ENCODE measurements at regions not wholly inside any gene's neighbourhood (a gene's known extent, or its start where the extent isn't known, plus 50 kb on each side); places are given as distances from the start of the nearest gene placed in this dataset.

- Histone ChIP-seq H3K9ac (replicated peaks; ENCODE audit: extremely low read depth, insufficient read depth, low read length) (no peak overlapping the region), H3K27me3 (ENCODE audit: control insufficient read depth in 2 of 2, insufficient read depth in 2 of 2, low read length in 2 of 2) (no peaks in the 10 kb centered on the region), H3K4me1 (ENCODE audit: control insufficient read depth, extremely low read depth, insufficient read depth, low read length) (no peaks in the 10 kb centered on the region), H3K9me3 (replicated peaks; ENCODE audit: control insufficient read depth, insufficient read depth, low read length) (no peaks in the 10 kb centered on the region), H3K4me3 (replicated peaks in 1 of 3; ENCODE audit: insufficient read depth in 1 of 3, low read depth in 1 of 3, low read length in 3 of 3) (no peak overlapping the region), H3K9me1 (replicated peaks; ENCODE audit: control insufficient read depth, extremely low read depth, insufficient read depth, low read length) (no peaks in the 10 kb centered on the region), H4K20me1 (replicated peaks; ENCODE audit: control insufficient read depth, extremely low read depth, insufficient read depth, low read length) (no peaks in the 10 kb centered on the region), H3K4me2 (ENCODE audit: insufficient read depth, low read length) (no peak overlapping the region), H3K36me3 (ENCODE audit: control insufficient read depth in 2 of 2, extremely low read depth in 1 of 2, insufficient read depth in 2 of 2, low read length in 2 of 2) (no peaks in the 10 kb centered on the region), H3K27ac (ENCODE audit: insufficient read depth, low read depth, low read length) (no peak overlapping the region), H2AFZ (ENCODE audit: low read depth, low read length) (no peak overlapping the region), H3K79me2 (ENCODE audit: control insufficient read depth, insufficient read depth, low read length) (no peaks in the 10 kb centered on the region)
- DNase-seq (ENCODE audit: low read depth, low spot score) = no peak
- BruUV-seq (replicated peaks) = no TSS peak
- TF ChIP-seq POLR2AphosphoS5 (IDR thresholded peaks at IDR 0.05; ENCODE audit: insufficient read depth, low read depth, low read length) (no peak), POLR2A (IDR thresholded peaks at IDR 0.05; ENCODE audit: low read depth, low read length) (no peak), MAX (IDR thresholded peaks at IDR 0.05; ENCODE audit: insufficient read depth, insufficient read length) (no peak), GATA2 (IDR thresholded peaks at IDR 0.05; ENCODE audit: insufficient read depth, insufficient read length, low read depth, low read length) (no peak), JUN (IDR thresholded peaks at IDR 0.05; ENCODE audit: borderline replicate concordance, insufficient read depth, insufficient read length, low read depth) (no peak), CTCF (IDR thresholded peaks at IDR 0.05; ENCODE audit: extremely low read depth in 1 of 2, insufficient read depth in 1 of 2, low read depth in 1 of 2, low read length in 2 of 2) (no peak), EZH2 (IDR thresholded peaks at IDR 0.05; ENCODE audit: borderline replicate concordance, low read depth, low read length, severe bottlenecking) (no peak), MYC (IDR thresholded peaks at IDR 0.05; ENCODE audit: low read depth, low read length) (no peak), FOS (IDR thresholded peaks at IDR 0.05; ENCODE audit: borderline replicate concordance, insufficient read depth, low read length) (no peak)
- FAIRE-seq = no peak
- dilution Hi-C loops (cut with MboI; ENCODE audit: extremely low pct_ligation_motif_present, low sequenced_read_pairs) (no loop called here), intact Hi-C loops (cut with micrococcal nuclease) (no loop called here)
- CTCF ChIA-PET = no interaction called here
- POLR2A ChIA-PET = no interaction called here
These were observed 244.6 kb downstream of the AASDHPPT start for GRCh38 chr11:106322106-106322505.

Measured in endothelial cell of umbilical vein (primary cell).